ENCODE measurements at regions not wholly inside any gene's neighbourhood (a gene's known extent, or its start where the extent isn't known, plus 50 kb on each side); places are given as distances from the start of the nearest gene placed in this dataset.

- TF ChIP-seq EZH2 (IDR thresholded peaks at IDR 0.05; ENCODE audit: insufficient read depth, poor library complexity, severe bottlenecking) (no peak), EZH2phosphoT487 (IDR thresholded peaks at IDR 0.05; ENCODE audit: insufficient read depth, low read depth) (no peak)
Observed at GRCh38 chr22:47734511-47734910, 972.1 kb downstream of the TBC1D22A start.
